IPS-NIHi7 (cell line): ENCODE measurements at regions not wholly inside any gene's neighbourhood (a gene's known extent, or its start where the extent isn't known, plus 50 kb on each side); places are given as distances from the start of the nearest gene placed in this dataset.
A peak's percentile ranks its signal among the peaks of the same experiment; 100 is the strongest.

Experiments
- DNase-seq: peaks from one replicate; pipeline ENCODE4 v3.0.0; 2012; ENCODE audit warnings: mixed read lengths; ENCODE audit errors: extremely low spot score

DNA sequence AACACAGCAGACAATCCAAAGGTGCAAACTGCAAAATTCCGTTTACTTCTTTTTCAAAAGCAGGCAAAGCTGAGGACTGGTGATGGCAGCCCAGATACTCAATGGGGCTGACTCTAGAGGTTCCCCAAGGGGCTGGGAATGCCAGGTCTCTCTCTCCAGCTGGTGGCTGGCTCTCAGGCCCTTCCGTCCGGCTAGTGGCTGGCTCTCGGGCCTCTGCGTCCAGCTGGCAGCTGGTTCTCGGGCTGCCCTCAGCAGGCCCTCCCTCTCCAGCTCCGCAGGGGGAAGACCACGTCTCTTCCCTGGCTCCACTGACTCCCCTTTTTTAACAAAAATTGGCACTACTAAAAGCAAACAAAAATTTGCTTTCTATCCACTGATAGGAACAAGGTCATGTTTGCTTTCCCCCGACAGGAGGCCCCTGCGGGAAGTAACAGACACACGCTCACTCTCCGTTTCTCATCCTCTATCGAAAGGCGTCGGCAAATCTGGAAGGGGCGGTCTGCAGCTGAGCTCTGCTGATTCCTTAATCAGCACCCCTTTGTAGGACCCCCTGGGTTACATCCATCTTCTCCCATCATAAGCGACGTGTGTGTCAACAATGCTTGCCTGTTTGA lies 381.4 kb downstream of the BRD1 start:
- no peak for DNase-seq

DNA sequence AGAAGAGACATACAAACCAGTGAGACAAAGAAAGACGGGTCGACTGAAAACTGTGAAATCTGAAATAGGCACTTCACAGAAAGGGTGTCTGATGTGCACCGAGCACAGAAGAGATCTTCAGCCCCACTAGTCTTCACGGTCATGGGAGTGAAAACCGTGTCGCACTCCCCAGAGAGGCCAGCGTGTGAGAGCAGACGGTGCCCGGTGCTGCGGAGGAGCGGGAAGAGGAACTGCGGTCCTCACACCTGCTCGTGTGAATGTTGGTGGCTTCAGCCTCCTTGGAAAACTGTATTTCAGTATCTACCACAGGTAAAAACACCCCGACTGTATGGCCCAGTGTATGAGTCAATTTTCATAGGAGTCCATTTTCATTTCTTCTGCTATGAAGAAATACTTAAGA lies 382.9 kb downstream of the BRD1 start:
- DNase-seq: no peak

DNA sequence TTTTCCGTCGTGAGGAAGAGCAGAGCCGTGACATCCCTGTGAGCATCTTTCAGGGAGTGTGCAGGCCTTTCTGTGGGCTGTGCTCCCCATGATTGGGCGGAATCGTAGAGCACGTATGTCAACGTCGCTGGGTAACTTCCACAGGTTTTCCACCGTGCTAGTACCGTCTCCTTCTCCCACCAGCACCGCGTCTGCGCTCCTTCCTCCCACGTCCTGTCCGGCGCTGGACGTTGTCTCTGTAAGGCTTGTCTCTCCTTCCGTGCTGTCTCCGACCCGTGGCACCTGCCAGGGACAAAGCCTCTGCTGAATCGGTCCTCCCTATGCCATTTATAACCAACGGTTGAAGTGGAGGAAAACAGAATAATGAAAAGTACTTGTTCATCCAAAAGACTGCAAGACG lies 386.7 kb downstream of the BRD1 start:
- DNase-seq: no peak

DNA sequence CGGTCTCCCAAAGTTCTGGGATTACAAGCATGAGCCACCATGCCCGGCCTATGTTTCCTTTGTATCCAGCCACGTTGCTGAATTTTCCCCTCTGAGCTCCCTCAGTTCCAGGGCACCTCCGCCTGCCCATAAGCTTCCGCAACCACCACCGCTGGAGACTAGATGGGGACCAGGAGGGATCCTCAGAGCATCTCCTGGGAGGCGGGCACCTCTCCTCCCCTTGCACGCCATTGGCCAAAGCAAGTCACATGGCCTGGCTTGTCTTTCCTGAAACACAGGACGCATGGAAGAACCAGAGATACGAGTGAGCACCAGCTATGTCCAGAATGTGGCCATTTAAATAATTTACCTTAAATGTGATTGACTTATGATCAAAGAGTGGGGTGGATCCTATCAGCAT lies 388.3 kb downstream of the BRD1 start:
- DNase-seq: no peak

DNA sequence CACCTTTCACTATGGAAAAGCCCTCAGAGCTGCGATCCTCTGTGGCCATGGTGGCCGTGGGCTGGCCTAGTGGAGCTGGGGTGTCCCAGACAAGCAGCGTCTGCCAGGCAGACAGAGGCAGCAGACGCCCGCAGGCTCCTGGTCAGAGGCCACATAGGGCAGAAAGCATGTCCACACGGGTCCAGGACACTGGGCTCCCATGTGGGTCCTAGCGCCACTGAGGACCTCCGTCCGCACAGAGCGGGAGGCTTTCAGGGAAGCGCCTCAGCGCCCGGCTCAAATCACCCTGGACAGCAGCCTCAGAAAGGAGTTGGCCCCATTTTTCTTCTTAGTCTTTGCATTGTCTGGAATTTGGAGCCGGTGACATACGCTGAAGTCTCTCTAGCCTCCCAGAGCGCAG lies 389.7 kb downstream of the BRD1 start:
- DNase-seq: no peak

DNA sequence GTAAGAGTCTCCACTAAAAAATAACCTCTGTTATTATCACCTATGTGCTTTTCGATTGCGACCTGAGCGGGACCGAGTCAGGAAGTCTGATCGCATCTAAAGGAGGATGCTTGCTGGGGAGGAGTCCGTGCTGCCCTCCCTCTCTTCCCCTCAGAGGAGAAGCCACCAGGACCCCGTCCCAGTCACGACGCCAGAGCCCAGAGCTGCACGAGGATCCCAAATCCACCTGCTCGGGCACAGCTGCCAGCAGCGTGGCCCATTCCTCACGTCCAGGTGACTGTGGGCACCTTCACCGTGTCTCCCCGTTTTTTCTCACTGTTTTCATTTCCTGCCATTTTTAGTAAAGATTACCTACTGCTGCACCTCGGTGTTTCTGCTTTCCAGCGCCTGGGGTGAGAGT lies 390.3 kb downstream of the BRD1 start:
- no peak for DNase-seq

DNA sequence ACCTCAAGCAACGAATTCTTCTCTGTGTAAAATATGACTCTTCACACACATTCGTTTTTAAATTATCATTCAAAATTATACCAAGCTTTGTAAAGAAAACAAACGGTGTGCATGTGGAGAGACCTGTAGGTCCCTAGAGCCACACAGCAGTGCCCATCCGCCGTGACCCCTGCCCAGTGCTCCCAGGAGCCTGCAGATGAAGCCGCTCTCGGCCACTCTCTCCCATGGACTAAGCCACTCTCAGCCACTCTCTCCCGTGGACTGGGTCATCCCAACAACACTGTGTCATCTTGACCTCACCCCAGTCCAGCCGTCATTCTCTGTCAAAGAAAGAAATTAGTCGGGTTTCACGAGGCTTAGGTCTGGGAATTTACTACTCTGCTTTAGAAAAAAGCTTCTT lies 391.6 kb downstream of the BRD1 start:
- DNase-seq: no peak

DNA sequence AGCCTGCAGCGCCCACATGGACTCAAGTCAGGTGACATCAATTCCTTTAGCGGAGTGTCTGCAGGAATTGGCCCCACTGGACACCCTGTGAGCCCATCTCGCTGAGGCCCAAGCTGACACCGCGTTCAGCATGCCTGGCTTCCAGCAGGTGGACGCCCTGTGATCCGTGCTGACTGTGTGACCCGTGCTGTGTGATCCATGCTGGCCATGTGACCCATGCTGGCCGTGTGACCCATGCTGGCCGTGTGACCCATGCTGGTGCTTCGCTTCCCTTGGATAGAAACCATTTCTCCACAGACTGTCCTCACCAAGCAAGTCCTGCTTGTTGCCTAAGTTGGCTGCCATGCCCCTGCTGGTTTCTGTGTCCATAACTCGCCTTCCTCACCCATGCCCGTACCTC lies 392.1 kb downstream of the BRD1 start:
- DNase-seq: no peak

DNA sequence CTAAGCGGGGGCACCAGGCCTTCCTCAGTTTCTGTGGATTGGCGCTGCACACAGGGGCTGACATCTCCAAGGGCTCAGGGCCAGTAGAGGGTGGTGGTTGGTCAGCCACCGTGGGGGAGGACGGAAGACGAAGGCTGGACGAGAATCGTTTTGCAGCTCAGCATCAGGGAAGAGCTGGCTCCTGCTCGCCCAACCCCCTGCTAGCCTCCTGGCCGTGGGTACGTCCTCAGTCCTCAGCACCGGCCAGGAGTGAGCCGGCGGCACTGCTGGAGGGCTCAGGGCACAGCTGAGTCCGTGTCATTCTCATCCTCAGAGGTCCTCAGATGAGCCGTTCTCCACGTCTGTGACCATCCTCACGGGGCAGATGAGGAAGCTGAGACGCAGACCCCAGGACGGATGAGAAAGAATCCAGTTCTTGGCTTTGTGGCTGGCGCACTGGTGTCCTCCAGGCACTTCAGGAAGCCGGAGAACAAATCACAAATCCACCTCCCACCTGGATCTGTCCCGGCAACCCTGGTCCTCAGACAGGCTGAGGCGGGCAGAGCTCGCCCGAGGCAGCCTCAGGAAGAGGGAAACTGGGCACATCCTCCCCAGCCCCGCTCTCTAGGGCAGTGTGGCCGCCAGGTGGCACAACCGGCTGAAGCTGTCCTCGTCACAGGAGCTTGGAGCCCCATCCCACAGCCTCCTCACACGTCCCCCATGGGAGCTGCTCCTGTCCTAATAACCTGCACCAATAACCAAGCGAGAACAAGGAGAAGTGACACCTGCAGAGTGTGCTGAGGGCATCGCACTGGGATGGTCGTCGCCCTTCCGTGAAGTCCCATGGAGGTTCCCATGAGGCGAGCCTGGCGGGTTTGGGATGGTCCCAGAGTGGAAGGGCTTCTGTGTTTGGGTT lies 393.7 kb downstream of the BRD1 start:
- DNase-seq: peak; percentile 62

DNA sequence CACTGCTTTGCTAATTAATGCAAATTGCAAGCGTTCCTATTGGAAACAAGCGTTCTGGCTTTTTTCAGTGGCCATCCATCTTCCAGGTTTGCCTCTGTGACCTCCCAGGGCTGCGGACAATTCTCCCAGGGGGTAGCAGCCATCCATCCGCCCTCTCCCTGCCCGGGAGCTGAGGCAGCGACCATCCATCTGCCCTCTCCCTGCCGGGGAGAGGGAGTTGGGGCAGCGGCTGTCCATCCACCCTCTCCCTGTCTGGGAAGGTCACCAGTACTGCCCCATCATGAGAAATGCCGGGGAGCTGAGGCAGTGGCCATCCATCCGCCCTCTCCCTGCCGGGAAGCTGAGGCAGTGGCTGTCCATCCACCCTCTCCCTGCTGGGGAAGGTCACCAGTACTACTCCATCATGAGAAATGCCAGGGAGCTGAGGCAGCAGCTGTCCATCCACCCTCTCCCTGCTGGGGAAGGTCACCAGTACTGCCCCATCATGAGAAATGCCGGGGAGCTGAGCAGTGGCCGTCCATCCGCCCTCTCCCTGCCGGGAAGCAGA lies 394.7 kb downstream of the BRD1 start:
- no peak for DNase-seq

DNA sequence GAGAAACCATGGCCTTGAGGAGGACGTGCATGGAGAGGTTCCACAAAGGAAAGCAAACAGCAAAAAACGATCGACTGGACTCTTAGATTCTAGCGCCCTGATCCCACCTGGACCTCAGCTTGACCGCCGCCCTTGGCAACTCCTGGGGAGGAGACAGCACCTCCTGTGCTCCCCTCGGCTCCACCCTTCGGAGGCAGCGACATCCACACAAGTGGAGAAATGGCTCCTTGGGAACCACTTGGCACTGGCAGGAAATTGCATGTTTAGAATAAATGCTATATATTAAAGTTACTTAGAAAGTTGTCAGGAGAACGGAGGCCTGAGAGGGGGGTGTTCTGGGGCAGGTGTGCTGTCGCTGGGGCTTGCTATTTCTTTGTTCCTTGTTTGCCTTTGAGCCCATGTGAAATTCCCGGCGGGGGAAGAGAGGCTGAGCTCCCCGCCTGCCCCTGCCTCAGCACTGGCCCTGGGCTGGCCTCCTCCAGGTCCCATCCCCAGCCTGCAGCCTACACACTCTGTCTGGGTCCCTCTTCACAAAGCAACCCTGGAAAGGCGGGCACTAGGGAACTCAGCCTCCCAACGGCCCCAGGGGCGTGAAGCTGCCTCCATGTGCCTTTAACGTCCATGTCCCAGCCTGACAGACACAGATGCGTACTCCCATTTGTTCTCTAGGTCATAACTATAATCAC lies 395.3 kb downstream of the BRD1 start:
- DNase-seq: no peak

DNA sequence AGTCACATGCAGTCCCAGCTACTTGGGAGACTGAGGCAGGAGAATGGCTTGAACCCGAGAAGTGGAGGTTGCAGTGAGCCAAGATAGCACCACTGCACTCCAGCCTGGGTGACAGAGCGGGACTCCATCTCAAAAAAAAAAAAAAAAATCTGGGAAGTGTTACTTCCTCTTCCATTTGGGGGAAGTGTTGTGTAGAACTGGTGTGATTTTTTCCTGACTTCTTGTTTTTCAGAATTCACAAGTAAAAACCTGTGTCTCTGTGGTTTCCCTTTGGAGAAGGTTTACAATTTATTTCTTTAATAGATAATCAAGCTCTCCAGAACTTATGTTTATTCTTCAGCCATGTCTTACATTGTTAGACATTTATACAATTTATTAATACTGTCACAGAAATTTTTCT lies 396.1 kb downstream of the BRD1 start:
- DNase-seq: no peak

DNA sequence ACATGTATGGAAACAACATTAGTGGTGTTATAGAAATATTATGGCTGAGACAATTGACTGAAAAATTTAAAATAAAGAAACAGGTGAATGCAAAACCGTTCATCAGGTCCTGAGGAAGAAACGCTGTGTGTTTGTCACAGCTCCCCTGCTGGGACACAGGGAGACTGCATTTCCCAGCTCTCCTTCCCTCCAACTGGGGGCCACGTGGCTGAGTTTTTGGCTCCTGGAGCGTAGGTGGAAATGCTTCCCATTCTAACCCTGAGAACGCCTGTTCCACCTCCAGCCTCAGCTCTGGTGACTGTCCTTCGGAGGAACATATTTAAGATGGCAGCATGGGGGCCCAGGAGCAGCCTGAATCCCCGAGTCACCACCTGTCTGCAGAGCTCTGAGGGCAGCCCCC lies 398.6 kb downstream of the BRD1 start:
- DNase-seq: no peak

DNA sequence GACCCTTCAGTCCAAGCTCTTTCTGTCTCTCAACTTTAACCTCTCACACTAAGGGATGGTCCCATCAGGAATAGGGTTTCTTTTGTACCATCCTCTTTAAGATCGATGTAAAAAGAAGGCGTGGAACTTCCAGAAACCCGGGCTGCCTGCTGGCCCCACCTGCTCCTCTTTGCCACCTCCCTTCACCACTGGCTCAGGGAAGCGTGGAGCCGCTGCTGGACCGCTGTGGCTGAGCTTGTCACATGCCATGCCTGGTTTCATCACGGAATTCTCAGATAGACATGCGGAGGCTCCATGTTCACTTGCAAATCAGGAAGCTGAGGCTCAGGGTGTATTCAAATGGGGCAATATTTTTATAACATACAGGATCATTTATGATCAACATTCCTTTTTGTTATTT lies 399.7 kb downstream of the BRD1 start:
- no peak for DNase-seq

DNA sequence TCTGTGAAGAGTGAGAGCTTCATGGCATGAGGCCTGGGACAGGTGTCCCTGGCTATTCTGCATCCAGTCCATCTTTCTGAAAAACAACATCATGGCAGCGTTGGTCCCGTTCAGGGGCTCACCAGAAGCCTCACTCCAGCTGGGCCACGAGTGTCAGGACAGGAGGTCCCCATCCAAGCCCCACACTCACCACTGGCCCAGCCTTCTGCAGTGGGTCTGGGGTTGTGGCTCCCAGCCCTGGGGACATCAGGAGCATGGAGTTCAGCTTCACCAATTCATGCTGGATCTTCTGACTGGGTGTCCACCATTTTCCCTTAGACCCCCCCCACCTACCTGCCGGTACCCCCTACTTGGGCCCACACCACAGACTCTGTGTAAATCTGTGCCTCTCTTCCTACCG lies 400.3 kb downstream of the BRD1 start:
- DNase-seq: no peak

DNA sequence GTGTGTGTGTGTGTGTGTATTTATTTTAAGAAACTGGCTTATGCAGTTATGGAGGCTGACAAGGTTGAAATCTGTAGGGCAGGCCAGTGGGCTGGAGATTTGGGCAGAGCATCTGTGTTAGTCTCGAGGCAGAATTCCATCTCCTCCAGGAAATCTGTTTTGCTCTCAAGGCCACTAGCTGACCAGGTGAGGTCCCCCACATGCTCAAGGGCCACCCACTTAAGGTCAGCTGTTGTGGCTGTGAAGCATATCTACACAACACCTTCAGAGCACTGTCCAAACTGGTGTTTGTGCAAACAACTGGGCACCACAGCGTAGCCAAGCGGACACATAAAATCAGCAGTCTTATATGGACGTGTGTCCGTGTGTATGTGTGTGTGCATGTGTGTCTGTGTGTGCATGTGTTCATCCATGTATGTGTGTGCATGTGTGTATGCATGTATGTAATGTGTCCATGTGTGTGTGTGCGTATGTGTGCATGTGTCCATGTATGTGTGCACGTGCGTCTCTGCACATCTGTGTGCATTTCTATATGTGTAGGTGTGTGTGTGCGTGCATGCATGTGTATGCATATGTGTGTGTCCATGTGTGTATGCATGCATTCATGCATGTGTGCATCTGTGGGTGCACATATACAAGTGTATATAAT lies 400.9 kb downstream of the BRD1 start:
- no peak for DNase-seq

DNA sequence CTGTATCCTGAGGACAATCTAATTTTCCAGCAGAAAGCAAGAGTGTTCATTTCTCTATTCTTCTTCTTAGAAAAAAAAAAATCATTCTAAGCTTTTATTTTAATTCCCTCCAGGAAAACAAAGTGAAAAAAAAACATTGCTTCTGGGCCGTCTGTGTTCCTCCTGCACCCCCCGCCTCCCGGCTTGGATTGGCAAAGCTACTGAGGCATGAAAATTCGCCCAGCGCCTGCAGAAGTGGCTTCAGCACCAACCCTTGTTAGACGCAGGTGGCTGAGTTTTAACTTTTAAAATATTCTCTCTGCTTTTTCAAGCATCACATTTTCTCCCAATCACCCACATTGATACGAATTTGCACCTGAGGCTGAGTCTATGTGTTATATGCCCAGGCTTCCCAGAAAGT lies 401.6 kb downstream of the BRD1 start:
- no peak for DNase-seq

DNA sequence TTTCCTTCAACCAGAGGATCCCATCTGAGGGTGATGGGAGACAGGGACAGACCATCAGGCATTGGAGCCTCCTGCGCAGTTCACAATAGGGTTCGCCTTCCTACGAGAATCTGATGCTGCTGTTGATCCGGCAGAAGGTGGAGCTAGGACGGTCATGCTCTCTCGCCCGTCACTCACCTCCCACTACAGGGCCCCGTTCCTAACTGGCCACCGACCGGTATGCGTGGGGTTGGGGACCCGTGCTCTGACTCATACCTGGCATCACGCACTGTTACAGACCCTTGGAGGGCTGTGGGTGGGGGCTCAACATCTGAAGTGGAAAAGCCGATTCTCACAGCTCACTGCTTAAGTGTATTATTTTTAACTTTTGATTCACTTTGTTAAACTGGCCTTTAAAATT lies 402.3 kb downstream of the BRD1 start:
- no peak for DNase-seq

DNA sequence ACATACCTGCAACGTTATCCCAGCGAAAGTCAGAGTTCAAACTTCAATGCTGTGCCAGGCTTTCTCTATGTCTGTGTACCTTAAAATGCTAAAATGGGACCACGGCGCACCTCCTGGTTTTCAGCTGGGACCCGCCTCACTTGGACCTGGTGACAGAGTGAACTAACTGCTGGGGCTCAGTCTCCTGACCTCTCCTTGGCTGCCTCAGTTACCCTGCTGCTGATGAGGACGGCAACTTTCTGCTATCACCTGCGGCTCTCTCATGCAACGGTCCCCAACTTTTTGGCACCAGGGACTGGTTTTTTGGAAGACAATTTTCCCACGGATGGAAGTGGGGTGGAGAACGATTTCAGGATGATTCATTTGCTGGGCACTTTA lies 402.8 kb downstream of the BRD1 start:
- no peak for DNase-seq

DNA sequence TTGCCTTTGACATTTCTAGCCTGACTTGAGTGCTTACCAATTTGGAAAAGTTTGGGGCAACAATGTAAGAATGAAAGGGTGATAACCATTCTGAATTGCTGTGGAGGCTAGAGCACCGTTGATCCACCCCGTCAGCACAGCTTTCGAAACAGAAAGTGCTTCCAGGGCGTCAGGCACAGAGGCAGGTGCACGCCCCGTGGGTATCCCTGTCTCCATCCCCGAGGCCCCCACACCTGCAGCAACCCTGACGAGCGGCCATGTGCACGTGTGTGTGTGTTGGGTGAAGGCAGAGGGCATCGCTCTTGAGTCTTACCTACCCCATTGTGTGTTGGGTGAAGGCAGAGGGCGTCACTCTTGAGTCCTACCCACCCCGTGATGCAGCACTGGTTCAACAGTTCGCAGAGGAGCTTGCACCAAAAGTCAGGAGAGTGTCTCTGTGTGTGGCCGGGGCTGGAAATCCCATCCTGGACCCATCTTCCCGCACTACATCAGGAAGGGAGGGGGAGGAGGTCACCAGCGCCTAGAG lies 404.5 kb downstream of the BRD1 start:
- no peak for DNase-seq

DNA sequence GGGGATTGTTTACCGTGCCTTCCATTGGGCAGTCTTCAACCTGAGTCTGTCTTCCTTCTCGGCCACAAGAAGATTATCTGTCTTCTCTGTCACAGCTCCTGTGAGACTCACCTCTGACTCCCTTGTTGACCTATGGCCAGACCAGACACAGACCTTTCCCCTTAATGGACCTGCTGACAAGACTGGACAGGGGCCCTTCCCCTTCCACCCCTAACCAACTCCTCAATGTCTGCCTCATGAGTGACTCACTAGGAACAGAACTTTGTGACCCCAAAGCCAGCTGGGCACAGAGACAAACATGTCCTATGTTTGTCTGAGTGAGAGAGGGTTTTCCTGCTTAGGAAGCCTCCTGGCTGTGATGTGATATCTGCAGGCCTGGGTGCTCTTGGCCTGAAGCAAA lies 405.0 kb downstream of the BRD1 start:
- DNase-seq: no peak

DNA sequence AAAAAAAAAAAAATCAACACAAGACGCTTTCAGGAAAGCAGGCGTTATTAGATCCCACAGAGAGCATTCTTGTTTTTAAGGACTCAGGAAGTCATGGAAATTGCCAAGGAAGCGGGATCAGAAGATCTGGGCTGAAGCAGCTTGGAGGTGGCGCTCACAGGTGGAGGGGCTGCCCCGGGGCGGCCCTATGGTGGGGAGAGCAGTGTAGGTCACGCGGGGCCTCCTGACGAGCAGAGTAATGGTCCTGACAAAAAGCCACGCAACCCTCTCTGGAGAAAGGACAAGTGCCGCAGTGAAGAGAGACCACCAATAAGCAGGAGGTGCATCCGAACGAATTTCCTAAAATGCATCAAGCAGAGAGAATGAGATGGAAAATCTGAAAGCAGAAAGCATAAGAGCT lies 407.0 kb downstream of the BRD1 start:
- DNase-seq: no peak
